ENCODE measurements at regions not wholly inside any gene's neighbourhood (a gene's known extent, or its start where the extent isn't known, plus 50 kb on each side); places are given as distances from the start of the nearest gene placed in this dataset.
A peak's percentile ranks its signal among the peaks of the same experiment; 100 is the strongest.

GRCh38 chr15:47177177-47177576, 540.1 kb upstream of the SEMA6D start:
- DNase-seq = no peak

GRCh38 chr15:47179988-47180387, 537.3 kb upstream of the SEMA6D start:
- DNase-seq = no peak

GRCh38 chr15:47182818-47183217, 534.5 kb upstream of the SEMA6D start:
- DNase-seq = peak in 1 of 3 experiments; percentile 13

GRCh38 chr15:47184003-47184907, 533.0 kb upstream of the SEMA6D start:
- DNase-seq = peak; percentile 51 to 88 (median 82)

- peak; percentile 51 to 81 (median 59) for DNase-seq
These were observed 532.1 kb upstream of the SEMA6D start for GRCh38 chr15:47184908-47185801.

- DNase-seq = peak in 2 of 3 experiments; percentile 33 to 37
These were observed 531.2 kb upstream of the SEMA6D start for GRCh38 chr15:47186075-47186474.

GRCh38 chr15:47188758-47189507, 528.4 kb upstream of the SEMA6D start:
- DNase-seq = peak in 2 of 3 experiments; percentile 3 to 75

GRCh38 chr15:47194718-47195117, 522.6 kb upstream of the SEMA6D start:
- DNase-seq = peak in 1 of 3 experiments; percentile 23

- peak; percentile 75 to 94 (median 80) for DNase-seq
These were observed 521.3 kb upstream of the SEMA6D start for GRCh38 chr15:47196048-47196447.

- peak in 1 of 3 experiments; percentile 24 for DNase-seq
These were observed 513.3 kb upstream of the SEMA6D start for GRCh38 chr15:47203993-47204392.

GRCh38 chr15:47206358-47206978, 510.8 kb upstream of the SEMA6D start:
- DNase-seq = no peak

GRCh38 chr15:47209591-47209990, 507.7 kb upstream of the SEMA6D start:
- no peak for DNase-seq

GRCh38 chr15:47212222-47213010, 504.9 kb upstream of the SEMA6D start:
- no peak for DNase-seq

GRCh38 chr15:47213883-47214282, 503.4 kb upstream of the SEMA6D start:
- no peak for DNase-seq

- DNase-seq = no peak
These were observed 499.0 kb upstream of the SEMA6D start for GRCh38 chr15:47218295-47218694.

- DNase-seq = no peak
These were observed 472.9 kb upstream of the SEMA6D start for GRCh38 chr15:47244361-47244760.

- no peak for DNase-seq
These were observed 471.0 kb upstream of the SEMA6D start for GRCh38 chr15:47246317-47246716.

- no peak for DNase-seq
These were observed 458.8 kb upstream of the SEMA6D start for GRCh38 chr15:47258521-47258920.

- DNase-seq = no peak
These were observed 451.6 kb upstream of the SEMA6D start for GRCh38 chr15:47265686-47266085.

GRCh38 chr15:47266566-47266965, 450.7 kb upstream of the SEMA6D start:
- DNase-seq = no peak

- DNase-seq = no peak
These were observed 443.4 kb upstream of the SEMA6D start for GRCh38 chr15:47273864-47274263.
